ENCODE measurements at regions not wholly inside any gene's neighbourhood (a gene's known extent, or its start where the extent isn't known, plus 50 kb on each side); places are given as distances from the start of the nearest gene placed in this dataset.
A peak's percentile ranks its signal among the peaks of the same experiment; 100 is the strongest.
"Not testable (repeated sequence)": the region's sequence is repeated elsewhere in the genome, so short reads cannot be mapped to it uniquely, and the experiment has no call there.

DNA sequence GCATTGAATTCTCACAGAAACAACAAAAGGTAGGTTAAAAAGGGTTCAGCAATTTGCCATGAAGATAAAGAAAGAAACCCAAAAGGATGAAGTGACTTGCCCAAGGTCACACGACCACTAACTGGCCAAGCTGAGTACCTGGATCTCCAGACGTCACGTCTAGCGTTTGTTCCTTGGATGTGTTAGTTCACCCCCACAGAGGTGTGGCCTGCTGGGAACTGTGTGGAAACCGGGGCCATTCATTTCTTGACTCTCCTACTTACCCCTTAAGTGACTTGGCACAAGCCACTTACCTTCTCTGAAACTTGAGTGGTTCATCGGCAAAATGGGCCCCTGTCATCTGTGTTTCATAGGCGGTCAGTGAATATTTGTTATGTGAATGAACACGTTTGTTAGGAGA, 244.3 kb upstream of the SLCO3A1 start:
- FAIRE-seq (no peak), DNase-seq (ENCODE audit: low spot score) (no peak)

DNA sequence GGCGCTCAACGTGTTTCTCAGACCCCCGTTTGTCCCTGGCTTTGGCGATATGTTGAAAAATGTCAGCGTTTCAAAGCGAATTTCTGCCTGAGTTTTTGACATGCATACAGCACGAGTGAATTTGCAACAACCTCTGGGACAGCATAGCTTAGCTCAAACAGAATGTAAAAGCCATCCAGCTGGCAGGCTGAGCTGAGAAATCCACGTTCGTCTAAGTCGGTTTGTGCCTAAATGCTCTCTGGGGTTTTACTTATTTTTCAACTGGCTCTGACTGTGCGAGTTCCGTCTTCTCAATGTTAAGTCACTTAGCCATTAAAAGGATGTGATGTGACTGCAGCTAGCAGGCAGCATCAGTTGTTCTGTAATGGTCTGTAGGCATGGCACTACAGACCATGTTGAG, 243.5 kb upstream of the SLCO3A1 start:
- no peak for FAIRE-seq

DNA sequence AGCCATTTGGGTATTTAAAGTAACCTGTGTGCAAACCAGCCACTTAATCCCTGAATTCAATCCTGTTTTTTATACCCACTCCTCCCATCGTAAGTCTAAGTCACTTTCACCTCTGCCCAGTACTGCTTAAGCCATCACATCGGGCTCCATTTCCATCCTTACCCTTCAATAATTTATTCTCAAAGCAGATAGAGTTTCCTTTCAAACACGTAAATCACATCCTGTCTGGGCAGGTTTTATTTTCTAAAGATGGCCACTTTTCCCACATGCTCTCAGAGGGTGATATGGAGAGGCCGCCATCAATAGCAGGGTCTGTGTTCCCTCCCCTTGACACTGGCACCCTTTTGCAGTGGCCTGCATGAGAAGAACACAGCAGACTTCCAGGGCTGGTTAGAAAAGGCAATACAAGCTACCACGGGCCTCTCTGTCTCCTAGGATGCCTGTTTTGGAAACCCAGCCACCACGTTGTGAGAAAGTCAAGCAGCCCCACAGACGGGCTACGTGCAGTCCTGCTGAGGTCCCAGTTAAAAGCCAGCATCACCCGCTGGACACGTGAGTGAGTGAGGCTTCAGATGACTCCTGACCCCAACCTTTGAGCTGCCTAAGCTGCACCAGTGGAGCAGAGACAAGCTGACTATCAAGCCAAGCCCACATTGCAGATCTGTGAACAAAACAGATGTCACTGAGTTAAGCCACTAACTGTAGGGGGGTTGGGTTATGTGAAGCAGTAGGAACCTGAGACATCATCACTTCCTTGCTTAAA, 241.8 kb upstream of the SLCO3A1 start:
- DNase-seq (ENCODE audit: low spot score): no peak
- FAIRE-seq: no peak

More for the DNA sequence above, 243.5 kb upstream of the SLCO3A1 start:
- DNase-seq (ENCODE audit: low spot score): no peak

DNA sequence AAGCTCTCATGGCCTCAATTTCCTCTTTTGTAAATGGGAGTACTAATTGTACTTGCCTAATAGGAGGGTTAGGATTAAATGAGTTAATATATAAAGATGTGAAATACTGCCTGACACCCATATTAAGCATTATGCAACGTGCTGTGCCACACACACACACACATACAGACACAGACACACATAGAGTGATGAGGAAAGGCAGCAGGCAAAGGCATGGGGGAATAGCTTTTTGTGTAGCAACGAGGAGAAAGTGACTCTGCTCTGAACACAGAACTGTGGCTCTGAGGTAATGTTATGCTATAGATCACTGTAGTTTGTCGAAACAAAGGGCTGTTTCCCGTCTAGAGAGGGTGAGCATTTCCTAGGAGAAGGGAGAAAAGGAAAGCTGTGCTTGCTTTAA, 233.3 kb upstream of the SLCO3A1 start:
- no peak for DNase-seq (ENCODE audit: low spot score)

DNA sequence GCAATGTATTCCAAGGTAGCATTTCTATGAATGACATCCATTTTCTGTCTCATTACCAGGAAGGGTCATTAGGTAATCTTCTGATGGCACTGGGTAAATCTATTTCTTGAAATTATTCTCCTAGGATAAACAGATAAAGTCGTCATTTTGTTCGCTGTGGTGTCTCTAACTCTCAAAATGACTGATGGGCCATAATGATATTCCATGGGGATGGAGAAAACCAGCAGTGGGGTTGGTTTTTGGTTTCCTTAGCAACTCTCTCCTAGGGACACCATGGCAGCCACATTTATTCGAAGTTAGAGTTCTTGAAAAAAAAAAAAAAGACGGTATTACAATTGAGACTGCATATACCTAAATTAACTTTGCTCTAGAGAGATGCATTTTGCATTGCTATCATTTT, 231.3 kb upstream of the SLCO3A1 start:
- DNase-seq (ENCODE audit: low spot score): no peak
- no peak for FAIRE-seq

More for the DNA sequence above, 233.3 kb upstream of the SLCO3A1 start:
- no peak for FAIRE-seq

DNA sequence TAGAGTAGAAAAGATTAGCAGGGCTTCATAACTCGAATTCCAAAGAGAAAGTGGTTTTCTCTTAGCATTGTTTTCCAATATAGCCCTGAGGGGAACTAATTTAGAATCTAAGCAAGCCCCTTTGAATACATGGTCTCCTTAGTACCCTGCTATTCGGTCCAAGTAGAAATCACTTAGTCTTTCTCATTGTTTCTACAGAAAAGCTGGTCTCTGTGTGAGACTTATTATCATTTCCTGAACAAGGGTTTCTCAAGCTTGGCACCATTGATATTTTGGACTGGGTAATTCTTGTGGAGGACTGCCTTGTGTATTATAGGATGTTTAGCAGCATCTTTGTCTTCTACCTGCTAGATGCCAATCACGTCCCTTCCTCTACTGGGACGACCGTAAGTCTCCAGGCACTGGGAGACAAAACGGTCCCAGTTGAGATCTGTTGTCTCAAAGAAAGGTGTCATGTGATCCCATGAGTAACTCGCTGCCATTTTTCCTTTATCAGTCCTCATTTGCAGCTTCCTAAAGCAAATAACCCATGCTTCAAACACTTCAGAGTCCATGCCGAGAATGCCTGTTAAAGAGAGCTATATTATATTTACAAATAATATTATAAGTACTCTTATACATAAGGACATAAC, 230.7 kb upstream of the SLCO3A1 start:
- DNase-seq (ENCODE audit: low spot score) (no peak), FAIRE-seq (no peak)

DNA sequence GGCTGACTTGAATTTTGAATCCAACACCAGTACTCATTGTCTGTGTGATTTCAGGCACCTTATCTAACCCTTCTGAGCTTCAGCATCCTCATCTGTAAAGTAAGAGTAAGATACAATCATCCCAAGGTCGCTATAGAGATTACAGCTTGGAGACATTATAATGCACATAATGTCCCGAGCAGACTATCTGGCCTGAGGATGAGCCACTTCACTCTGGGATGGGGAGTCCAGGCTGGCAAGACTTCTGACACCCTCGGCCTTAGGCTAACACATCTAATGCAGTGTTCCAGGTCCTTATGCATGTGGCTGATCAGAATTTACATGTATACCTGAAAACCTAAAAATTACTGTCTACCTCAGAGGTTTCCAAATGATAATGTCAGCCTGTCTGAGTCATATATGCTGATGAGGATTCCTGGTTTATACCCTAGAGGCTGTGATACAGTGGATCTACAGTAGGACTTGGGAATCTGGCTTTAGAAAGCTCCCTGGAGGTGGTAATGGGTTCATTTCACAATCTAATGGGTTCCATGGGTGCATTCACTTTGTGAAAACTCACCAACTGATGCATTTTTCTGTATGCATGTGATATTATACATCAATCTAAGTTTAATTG, 229.0 kb upstream of the SLCO3A1 start:
- DNase-seq (ENCODE audit: low spot score) (no peak), FAIRE-seq (no peak)

DNA sequence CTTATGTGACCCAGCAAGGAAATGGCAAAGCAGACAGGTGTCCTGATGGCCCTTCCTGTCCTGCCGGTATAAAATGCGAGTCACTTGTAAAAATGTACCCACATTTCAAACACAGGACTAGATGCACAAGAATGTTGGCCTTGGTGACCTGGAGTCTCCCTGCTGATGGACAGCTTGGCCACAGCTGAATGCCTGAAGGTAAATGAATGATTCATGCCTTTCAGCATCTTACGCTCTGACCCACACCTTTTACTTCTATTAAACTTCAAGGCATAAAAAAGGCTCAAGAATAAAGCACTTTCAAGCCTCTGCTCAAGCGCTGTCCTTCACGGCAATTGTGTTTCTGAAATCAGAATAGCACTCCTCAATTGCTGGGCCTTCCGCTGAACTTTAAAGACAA, 228.0 kb upstream of the SLCO3A1 start:
- DNase-seq (ENCODE audit: low spot score): no peak
- FAIRE-seq: no peak

DNA sequence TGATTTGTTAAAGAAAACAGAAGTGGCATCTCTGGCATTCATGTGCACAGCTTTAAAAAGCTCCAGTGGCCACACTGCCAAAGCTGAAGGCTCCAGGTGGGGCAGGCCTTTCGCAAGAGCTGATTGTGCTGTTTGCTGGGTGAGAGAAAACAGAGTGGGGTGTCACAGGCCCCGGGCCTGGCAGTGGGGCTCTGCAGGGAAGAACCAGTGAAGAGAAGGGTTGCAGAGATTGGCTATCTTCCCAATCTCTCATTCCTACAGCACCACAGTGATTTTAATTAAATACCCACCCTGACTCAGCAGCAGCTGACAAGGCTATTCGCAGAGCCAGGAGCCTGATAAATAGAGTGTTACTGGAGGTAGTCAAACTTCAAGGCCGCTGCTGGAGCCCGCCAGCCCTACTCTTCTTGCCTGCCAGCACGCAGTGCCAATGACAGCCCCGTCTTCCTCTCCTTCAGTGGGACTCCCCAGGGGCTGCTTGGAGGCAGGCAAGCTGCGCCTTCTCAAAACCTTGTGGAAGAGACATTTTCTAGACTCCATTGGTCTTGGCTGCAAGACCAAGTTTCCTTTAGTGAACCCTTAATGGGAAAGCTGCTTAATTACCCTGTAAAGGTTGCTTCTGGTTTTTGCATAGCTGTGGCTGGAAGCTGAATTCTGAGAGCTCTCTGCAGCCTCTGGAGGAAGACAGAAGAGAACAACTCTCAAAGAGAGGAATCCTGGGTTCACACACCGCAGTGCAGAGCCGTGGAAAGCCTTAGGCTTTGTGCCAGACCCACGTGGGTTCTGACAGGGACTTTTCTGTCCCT, 225.8 kb upstream of the SLCO3A1 start:
- FAIRE-seq: no peak
- no peak for DNase-seq (ENCODE audit: low spot score)

DNA sequence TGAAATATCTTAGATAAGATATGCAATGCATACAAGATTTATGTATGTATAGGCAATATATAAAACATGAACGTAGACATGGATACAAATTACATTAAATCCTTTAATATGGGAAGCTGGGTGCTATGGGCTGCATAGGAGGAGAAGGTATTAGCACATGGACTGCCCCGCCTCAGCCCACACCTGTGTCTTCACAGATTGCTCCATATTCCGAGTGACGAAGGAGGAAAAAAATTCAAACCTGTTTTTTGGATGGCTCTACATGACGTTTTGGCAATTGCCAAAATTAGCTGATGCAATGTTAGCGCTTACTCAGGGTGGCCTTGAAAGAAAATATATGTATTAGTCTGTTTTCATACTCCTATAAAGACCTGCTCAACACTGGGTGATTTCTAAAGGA, 223.4 kb upstream of the SLCO3A1 start:
- no peak for FAIRE-seq

DNA sequence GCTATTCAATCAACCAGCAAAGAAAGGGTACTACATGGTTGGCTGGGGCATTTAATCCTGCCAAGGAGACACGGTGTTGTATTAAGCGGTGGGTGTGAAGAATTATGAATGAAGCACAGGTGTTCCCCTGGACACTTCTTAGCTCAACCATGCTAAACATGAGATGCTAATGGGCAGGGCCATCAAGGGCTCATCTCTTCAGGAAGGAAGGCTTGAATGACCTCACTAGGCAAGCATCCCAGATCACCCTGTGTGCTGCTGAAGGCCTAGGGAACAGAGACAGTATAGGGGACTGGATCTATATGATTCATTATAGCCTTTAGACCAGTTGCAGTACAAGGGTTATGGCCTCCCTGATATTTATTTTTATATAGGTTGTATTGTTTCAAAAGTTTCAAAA, 221.3 kb upstream of the SLCO3A1 start:
- DNase-seq (ENCODE audit: low spot score): no peak
- no peak for FAIRE-seq

More for the DNA sequence above, 223.4 kb upstream of the SLCO3A1 start:
- DNase-seq (ENCODE audit: low spot score): no peak

DNA sequence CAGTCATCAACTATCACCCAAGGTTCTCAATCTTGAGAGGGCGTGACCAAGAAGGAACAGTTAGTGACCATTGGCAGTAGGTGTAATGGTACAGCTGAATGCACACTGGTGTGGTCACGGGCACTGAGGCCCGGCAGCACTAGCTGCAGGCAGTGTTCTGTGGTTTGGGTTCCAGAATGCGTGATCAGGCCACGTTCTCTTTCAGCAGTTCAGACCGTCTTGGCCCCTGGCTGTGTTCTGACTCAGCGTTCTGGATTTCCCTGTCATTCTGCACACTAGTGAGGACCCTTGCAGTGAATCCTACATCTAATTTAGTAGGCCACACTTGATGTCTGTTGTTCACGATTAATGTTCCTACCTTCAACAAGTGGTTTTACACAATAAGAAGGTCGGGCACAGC, 220.5 kb upstream of the SLCO3A1 start:
- DNase-seq (ENCODE audit: low spot score) (no peak), FAIRE-seq (no peak)

DNA sequence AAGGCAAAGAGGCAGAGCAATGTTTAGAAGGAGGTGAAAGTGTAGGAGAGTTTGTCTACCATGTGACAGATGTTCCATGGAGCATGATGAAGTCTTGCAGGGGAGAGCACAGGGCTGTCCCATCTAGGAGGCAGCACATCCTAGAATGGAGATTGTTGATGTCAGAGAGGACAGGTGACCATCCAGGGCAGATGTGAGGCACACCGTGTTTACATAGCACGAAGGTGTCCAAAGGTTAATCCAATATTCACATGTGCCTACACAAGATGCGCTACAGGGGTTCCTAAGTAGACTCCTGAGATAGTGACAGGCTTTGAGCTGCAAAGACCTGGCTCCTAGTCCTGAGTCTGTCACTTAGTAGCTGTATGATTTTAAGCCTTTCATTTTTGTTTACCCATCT, 219.3 kb upstream of the SLCO3A1 start:
- DNase-seq (ENCODE audit: low spot score) (no peak), FAIRE-seq (peak; percentile 40)

DNA sequence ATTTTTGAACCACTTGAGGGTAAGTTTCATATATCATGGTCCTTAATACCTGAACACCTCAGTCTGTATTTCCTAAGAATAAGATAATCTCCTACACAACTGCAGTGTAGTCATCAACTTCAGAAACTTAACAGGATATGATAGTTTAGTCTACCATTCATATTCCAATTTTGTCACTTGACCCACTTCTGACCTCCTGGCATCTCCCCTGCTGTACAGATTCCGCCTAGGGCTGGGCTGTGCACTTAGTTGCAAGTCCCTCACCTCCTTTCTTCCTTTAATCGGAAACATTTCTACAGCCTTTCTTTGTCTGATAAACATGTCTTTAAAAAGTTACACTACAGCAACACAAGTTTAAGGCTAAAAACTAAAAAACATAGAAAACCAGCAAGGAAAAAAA, 218.4 kb upstream of the SLCO3A1 start:
- FAIRE-seq: no peak

DNA sequence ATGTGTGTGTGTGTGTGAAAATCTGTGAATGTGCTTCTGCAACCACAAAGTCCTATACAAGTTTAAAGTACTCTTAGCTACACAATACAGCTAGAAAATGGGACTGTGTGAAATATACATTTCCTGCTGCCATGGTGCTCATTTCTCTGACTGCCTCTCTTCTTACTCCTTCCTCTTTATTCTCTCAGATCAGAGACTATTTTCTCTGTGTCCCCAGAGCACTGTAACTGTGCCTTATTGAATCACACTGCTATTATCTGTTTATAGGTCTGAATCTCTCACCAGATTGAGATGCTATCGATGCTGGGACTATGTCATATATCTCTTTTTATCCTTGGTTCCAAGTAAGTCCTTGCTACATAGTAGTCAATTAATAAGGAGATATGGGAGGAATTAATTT, 217.9 kb upstream of the SLCO3A1 start:
- no peak for FAIRE-seq

More for the DNA sequence above, 218.4 kb upstream of the SLCO3A1 start:
- no peak for DNase-seq (ENCODE audit: low spot score)

DNA sequence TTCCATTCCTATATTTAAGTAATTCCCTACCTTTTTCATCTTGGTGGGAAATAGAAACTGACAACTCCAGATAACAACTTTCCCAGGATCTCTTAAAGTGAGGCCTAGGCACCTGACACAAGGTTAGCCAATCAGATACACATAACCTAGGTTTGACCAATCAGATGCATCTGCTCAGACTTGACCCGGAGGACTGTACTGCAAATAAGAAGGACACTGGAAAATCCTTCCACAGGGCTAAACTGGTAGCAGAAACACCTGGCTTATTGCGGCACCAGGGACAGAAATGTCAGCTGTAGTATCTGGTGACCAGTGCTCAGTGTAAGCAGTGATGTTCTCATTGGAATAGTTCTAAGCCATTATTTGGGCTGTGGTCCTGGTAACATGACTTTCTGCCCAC, 204.5 kb upstream of the SLCO3A1 start:
- no peak for DNase-seq (ENCODE audit: low spot score)
- FAIRE-seq: peak; percentile 56

More for the DNA sequence above, 217.9 kb upstream of the SLCO3A1 start:
- DNase-seq (ENCODE audit: low spot score): no peak

DNA sequence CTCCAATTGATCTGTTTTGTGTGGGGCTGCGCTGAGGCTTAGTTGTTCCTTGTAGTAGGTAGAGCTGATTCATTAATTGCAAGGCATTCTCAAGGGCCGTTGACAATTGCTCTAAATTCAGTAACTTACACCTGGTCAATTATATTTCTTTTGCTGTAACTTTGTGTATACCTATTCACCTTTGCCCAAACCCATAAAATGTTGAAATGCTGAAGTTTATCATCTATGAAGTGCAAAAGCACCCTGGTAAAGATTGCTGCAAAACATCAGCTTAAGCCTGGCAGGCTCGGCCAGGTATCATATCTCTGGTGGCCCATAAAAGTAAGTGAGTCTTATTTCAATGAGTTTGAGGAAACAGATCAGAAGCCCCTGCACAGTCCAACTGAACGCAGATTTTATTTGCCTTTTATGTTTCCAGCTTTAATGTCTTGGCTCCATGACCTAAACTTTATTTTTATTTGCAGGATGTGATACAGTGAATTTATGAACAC, 203.6 kb upstream of the SLCO3A1 start:
- no peak for FAIRE-seq

DNA sequence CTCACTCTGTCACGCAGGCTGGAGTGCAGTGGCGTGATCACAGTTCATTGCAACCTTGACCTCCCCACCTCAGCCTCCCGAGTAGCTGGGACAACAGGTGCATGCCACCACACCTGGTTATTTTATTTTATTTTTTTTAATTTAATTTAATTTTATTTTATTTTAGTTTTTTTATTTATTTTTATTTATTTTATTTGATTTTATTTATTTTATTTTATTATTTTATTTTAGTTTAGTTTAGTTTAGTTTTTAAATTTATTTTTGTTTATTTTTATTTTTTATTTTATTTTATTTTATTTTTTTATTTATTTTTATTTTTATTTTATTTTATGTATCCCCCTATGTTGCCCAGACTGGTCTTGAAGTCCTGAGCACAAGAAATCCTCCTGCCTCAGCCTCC, 202.3 kb upstream of the SLCO3A1 start:
- DNase-seq (ENCODE audit: low spot score): no peak
- no peak for FAIRE-seq

More for the DNA sequence above, 203.6 kb upstream of the SLCO3A1 start:
- DNase-seq (ENCODE audit: low spot score): no peak

DNA sequence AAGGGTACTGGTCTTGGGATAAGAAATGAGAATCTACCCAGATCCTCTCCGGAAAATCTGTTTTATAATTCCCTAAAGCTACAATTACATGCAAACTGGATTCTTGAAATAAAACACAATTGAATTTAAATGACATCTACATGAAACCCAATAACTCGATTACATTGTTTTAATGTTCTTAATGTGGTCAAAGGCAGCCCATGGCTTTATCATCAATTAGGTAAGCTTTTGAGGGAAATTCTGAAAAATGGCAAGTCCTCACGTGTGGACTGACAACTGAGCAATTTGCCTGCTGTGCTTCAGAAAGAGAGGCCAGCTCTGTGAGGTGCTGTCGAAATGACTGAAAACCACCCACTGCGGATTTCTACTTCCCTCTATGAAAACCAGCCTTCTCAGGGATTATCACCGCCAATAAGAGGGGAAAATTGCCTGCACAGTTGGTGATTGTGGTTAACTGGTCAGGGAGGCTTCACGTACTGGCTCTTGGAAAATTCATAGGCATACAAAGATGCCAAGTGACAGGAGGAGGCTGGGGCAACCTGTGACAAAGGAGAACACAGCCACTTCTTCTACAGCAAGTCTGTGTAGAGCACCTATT, 200.8 kb upstream of the SLCO3A1 start:
- DNase-seq (ENCODE audit: low spot score) (no peak), FAIRE-seq (no peak)

DNA sequence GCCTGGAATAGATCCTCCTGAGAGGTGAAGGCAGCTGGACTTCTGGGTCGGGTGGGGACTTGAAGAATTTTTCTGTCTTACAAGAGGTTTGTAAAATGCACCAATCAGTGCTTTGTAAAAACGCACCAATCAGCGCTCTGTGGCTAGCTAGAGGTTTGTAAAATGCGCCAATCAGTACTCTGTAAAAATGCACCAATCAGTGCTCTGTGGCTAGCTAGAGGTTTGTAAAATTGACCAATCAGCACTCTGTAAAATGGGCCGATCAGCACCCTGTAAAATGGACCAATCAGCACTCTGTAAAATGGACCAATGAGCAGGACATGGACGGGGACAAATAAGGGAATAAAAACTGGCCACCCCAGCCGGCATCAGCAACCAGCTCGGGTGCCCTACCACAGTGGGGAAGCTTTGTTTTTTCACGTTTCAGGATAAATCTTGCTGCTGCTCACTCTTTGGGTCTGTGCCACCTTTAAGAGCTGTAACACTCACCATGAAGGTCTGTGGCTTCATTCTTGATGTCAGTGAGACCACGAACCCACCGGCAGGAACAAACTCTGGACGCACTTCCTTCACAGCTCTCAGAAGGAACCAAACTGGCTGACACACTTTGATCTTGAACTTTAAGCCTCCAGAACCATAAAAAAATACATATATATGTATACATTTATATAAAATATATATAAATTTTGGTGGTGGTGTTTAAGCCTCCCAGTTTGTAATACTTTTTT, 197.8 kb upstream of the SLCO3A1 start:
- not testable (repeated sequence) for FAIRE-seq; DNase-seq (ENCODE audit: low spot score)

Measured in urothelium cell line (cell line).